ENCODE measurements at regions not wholly inside any gene's neighbourhood (a gene's known extent, or its start where the extent isn't known, plus 50 kb on each side); places are given as distances from the start of the nearest gene placed in this dataset.

DNA sequence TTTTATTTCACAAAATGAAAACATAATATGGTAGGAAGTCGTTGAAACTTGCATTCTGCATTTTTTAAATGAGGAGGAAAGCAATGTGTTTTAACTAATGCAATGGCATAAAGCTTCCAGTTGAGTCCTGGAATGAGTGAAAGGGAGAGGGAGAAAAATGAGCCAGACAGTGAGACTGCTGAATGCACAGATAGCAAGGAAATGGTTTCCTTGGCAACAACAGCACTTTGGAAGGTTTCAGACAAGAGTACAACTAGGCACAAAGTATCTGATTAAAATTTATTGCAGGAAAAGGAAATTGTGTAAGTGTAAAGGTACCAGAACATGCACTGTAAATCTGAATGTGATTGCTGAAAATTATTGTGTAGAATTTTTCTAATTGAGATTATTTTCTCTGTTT lies 320.1 kb upstream of the KYNU start:
- TF ChIP-seq, protein P1, sequence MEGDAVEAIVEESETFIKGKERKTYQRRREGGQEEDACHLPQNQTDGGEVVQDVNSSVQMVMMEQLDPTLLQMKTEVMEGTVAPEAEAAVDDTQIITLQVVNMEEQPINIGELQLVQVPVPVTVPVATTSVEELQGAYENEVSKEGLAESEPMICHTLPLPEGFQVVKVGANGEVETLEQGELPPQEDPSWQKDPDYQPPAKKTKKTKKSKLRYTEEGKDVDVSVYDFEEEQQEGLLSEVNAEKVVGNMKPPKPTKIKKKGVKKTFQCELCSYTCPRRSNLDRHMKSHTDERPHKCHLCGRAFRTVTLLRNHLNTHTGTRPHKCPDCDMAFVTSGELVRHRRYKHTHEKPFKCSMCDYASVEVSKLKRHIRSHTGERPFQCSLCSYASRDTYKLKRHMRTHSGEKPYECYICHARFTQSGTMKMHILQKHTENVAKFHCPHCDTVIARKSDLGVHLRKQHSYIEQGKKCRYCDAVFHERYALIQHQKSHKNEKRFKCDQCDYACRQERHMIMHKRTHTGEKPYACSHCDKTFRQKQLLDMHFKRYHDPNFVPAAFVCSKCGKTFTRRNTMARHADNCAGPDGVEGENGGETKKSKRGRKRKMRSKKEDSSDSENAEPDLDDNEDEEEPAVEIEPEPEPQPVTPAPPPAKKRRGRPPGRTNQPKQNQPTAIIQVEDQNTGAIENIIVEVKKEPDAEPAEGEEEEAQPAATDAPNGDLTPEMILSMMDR (IDR thresholded peaks at IDR 0.05) = no peak
- TF ChIP-seq POLR2A (IDR thresholded peaks at IDR 0.05) = no peak

Data from adrenal gland (tissue), 5 donors.